Endothelial cell of umbilical vein (primary cell): ENCODE measurements at regions not wholly inside any gene's neighbourhood (a gene's known extent, or its start where the extent isn't known, plus 50 kb on each side); places are given as distances from the start of the nearest gene placed in this dataset.

ENCODE experiments used
- BruUV-seq: library from RNA; stranded (reverse); fragments of 400-500 nt; replicated peaks from 2 replicates; lab custom pipeline; 2021; lab: Mats Ljungman, UMichigan
- CTCF ChIA-PET: fragments of 300-600, 350-600 bp; sonication (Branson Sonifier 250); formaldehyde crosslinking; loops from one replicate; lab custom pipeline; 2021; ENCODE audit warnings: antibody characterized with exemption, inconsistent platforms; lab: Charles Lee
- POLR2A ChIA-PET: fragments of 300-600, 350-600 bp; sonication (Branson Sonifier 250); formaldehyde crosslinking; loops from one replicate; lab custom pipeline; 2021; ENCODE audit warnings: antibody characterized with exemption, inconsistent platforms; lab: Charles Lee
- DNase-seq: peaks from one replicate; pipeline ENCODE4 v3.0.0-alpha.2; 2011; ENCODE audit warnings: low read depth, low spot score
- FAIRE-seq: peaks from 2 replicates; lab custom pipeline; 2011; peaks lifted over from hg19 to GRCh38; lab: Jason Lieb, UNC
- H2AFZ ChIP-seq: 2 replicates; pipeline ENCODE4 v1.6.0; 2012; ENCODE audit warnings: low read depth, low read length, control low read depth, inconsistent platforms
- H3K27ac ChIP-seq: 2 replicates; pipeline ENCODE4 v1.5.1; 2011; ENCODE audit warnings: low read depth, mild to moderate bottlenecking, control low read depth, low read length, moderate library complexity; ENCODE audit not compliant: insufficient read depth
- H3K27me3 ChIP-seq, 2 experiments: 2 replicates each; pipeline versions ENCODE4 v1.6.0 to v1.6.1; 2011; ENCODE audit warnings: low read length in 2 of 2, mixed read lengths in 1 of 2; ENCODE audit not compliant: control insufficient read depth in 2 of 2, insufficient read depth in 2 of 2
- H3K36me3 ChIP-seq, 2 experiments: 2 replicates in 1 of 2; 3 replicates in 1 of 2; pipeline ENCODE4 v1.5.1; 2011; ENCODE audit warnings: low read length in 2 of 2, mild to moderate bottlenecking in 1 of 2, moderate library complexity in 1 of 2; ENCODE audit not compliant: control insufficient read depth in 2 of 2, insufficient read depth in 2 of 2; ENCODE audit errors: extremely low read depth in 1 of 2
- H3K4me1 ChIP-seq: 3 replicates; pipeline ENCODE4 v1.5.1; 2011; ENCODE audit warnings: mild to moderate bottlenecking, low read length; ENCODE audit not compliant: control insufficient read depth, insufficient read depth; ENCODE audit errors: extremely low read depth
- H3K4me2 ChIP-seq: 2 replicates; pipeline ENCODE4 v1.6.1; 2011; ENCODE audit warnings: low read length, control low read depth, mixed read lengths; ENCODE audit not compliant: insufficient read depth
- H3K4me3 ChIP-seq, 3 experiments: fragments of 200-600 bp in 1 of 3; sonication (generic), shearing (Covaris generic) in 1 of 3; replicated peaks in 1 of 3; 2 replicates each; pipeline ENCODE4 v1.5.1; 2011 to 2016; ENCODE audit warnings: control low read depth in 3 of 3, low read length in 3 of 3, mild to moderate bottlenecking in 2 of 3, inconsistent platforms in 1 of 3, low read depth in 1 of 3, moderate library complexity in 1 of 3; ENCODE audit not compliant: insufficient read depth in 1 of 3
- H3K79me2 ChIP-seq: 2 replicates; pipeline ENCODE4 v1.6.0; 2012; ENCODE audit warnings: low read length, inconsistent platforms; ENCODE audit not compliant: control insufficient read depth, insufficient read depth
- H3K9ac ChIP-seq: replicated peaks from 2 replicates; pipeline ENCODE3; 2011; ENCODE audit warnings: low read length, control low read depth; ENCODE audit not compliant: insufficient read depth; ENCODE audit errors: extremely low read depth
- H3K9me1 ChIP-seq: replicated peaks from 3 replicates; pipeline ENCODE4 v1.6.0; 2011; ENCODE audit warnings: mild to moderate bottlenecking, low read length; ENCODE audit not compliant: control insufficient read depth, insufficient read depth; ENCODE audit errors: extremely low read depth
- H3K9me3 ChIP-seq: replicated peaks from 2 replicates; pipeline ENCODE4 v1.5.1; 2012; ENCODE audit warnings: low read length, inconsistent platforms; ENCODE audit not compliant: control insufficient read depth, insufficient read depth
- H4K20me1 ChIP-seq: replicated peaks from 2 replicates; pipeline ENCODE3; 2011; ENCODE audit warnings: mild to moderate bottlenecking, low read length; ENCODE audit not compliant: control insufficient read depth, insufficient read depth; ENCODE audit errors: extremely low read depth
- CTCF ChIP-seq, 2 donors: IDR thresholded peaks; 1 replicate in 1 of 2; 2 replicates in 1 of 2; pipeline ENCODE4 v1.5.1; 2011; ENCODE audit warnings: low read length in 2 of 2, mild to moderate bottlenecking in 2 of 2, moderate library complexity in 2 of 2, control low read depth in 1 of 2, inconsistent platforms in 1 of 2, low read depth in 1 of 2; ENCODE audit not compliant: insufficient read depth in 1 of 2; ENCODE audit errors: extremely low read depth in 1 of 2
- EZH2 ChIP-seq: IDR thresholded peaks from 2 replicates; pipeline ENCODE4 v1.6.1; 2012; ENCODE audit warnings: borderline replicate concordance, low read depth, mild to moderate bottlenecking, moderate library complexity, low read length, inconsistent platforms; ENCODE audit not compliant: severe bottlenecking
- FOS ChIP-seq: IDR thresholded peaks from 2 replicates; pipeline ENCODE4 v1.6.1; 2011; ENCODE audit warnings: mild to moderate bottlenecking, low read length, moderate library complexity, borderline replicate concordance; ENCODE audit not compliant: insufficient read depth
- GATA2 ChIP-seq: IDR thresholded peaks from 2 replicates; pipeline ENCODE4 v1.7.0; 2011; ENCODE audit warnings: low read depth, mild to moderate bottlenecking, moderate library complexity, mixed read lengths, low read length; ENCODE audit not compliant: insufficient read length, insufficient read depth
- JUN ChIP-seq: IDR thresholded peaks from 2 replicates; pipeline ENCODE4 v1.6.1; 2011; ENCODE audit warnings: borderline replicate concordance, low read depth; ENCODE audit not compliant: insufficient read length, insufficient read depth
- MAX ChIP-seq: IDR thresholded peaks from 2 replicates; pipeline ENCODE4 v1.6.1; 2011; ENCODE audit not compliant: insufficient read depth, insufficient read length
- MYC ChIP-seq: IDR thresholded peaks from one replicate; pipeline ENCODE4 v1.6.1; 2011; ENCODE audit warnings: mild to moderate bottlenecking, low read depth, low read length
- POLR2A ChIP-seq: IDR thresholded peaks from 2 replicates; pipeline ENCODE4 v1.6.1; 2012; ENCODE audit warnings: low read depth, mild to moderate bottlenecking, control low read depth, low read length
- POLR2AphosphoS5 ChIP-seq: IDR thresholded peaks from 2 replicates; pipeline ENCODE4 v1.6.1; 2012; ENCODE audit warnings: low read depth, mild to moderate bottlenecking, control low read depth, low read length, moderate library complexity; ENCODE audit not compliant: insufficient read depth
- dilution Hi-C: fragments of 300-500 bp; cut with MboI; formaldehyde crosslinking; loops from one replicate; pipeline ENCODE4 v1.15.0; 2019; ENCODE audit warnings: low sequenced_read_pairs; ENCODE audit not compliant: extremely low pct_ligation_motif_present
- intact Hi-C: fragments of 100-400 bp; cut with micrococcal nuclease; formaldehyde crosslinking; loops from one replicate; pipeline ENCODE4 v1.10.0; 2022

GRCh38 chr5:107781451-107781850, 110.7 kb upstream of the EFNA5 start:
- no peaks in the 10 kb centered on the region for H3K9me1 ChIP-seq
- TF ChIP-seq GATA2 (no peak), EZH2 (no peak), MYC (no peak), JUN (no peak), CTCF (IDR thresholded peaks at IDR 0.05; ENCODE audit: extremely low read depth in 1 of 2, insufficient read depth in 1 of 2, low read depth in 1 of 2, low read length in 2 of 2) (no peak), MAX (no peak), POLR2AphosphoS5 (no peak), FOS (no peak), POLR2A (no peak)
- H3K9ac ChIP-seq: no peak overlapping the region
- POLR2A ChIA-PET: no interaction called here
- H3K27me3 ChIP-seq: peaks cover 0 to 2% of the 10 kb centered on the region in 2 experiments
- no peaks in the 10 kb centered on the region for H4K20me1 ChIP-seq
- H2AFZ ChIP-seq: no peak overlapping the region
- no peaks in the 10 kb centered on the region for H3K36me3 ChIP-seq
- H3K4me2 ChIP-seq: no peak overlapping the region
- CTCF ChIA-PET: no interaction called here
- no peaks in the 10 kb centered on the region for H3K79me2 ChIP-seq
- H3K4me1 ChIP-seq: no peaks in the 10 kb centered on the region
- intact Hi-C loops: no loop called here
- no peak overlapping the region for H3K27ac ChIP-seq
- no peak overlapping the region for H3K4me3 ChIP-seq
- DNase-seq (no peak), FAIRE-seq (no peak)
- H3K9me3 ChIP-seq: no peaks in the 10 kb centered on the region
- BruUV-seq: no TSS peak
- dilution Hi-C loops: no loop called here
